ENCODE measurements at regions not wholly inside any gene's neighbourhood (a gene's known extent, or its start where the extent isn't known, plus 50 kb on each side); places are given as distances from the start of the nearest gene placed in this dataset.

GRCh38 chr1:70633004-70633403, 221.9 kb downstream of the CTH start:
- H3K27ac ChIP-seq (ENCODE audit: low read length): no peak overlapping the region
- peaks cover 4% of the 10 kb centered on the region; the same call in 1 of the 2 replicates for H3K27me3 ChIP-seq (ENCODE audit: low read depth, low read length)
- H3K4me2 ChIP-seq (ENCODE audit: low read length): no peak overlapping the region
- H3K4me3 ChIP-seq (ENCODE audit: low read length): no peak overlapping the region
- H3K79me2 ChIP-seq (ENCODE audit: low read length): no peaks in the 10 kb centered on the region
- H3K9ac ChIP-seq (ENCODE audit: low read length): no peak overlapping the region
- no peaks in the 10 kb centered on the region for H3K36me3 ChIP-seq (replicated peaks; ENCODE audit: low read depth, low read length)
- no peaks in the 10 kb centered on the region for H3K4me1 ChIP-seq (ENCODE audit: low read length)
- TF ChIP-seq EZH2phosphoT487 (IDR thresholded peaks at IDR 0.05; ENCODE audit: low read depth) (no peak), CTCF (IDR thresholded peaks at IDR 0.05; ENCODE audit: low read depth, low read length) (no peak)
- no peak overlapping the region for H2AFZ ChIP-seq (ENCODE audit: low read depth, low read length)
- H4K20me1 ChIP-seq (ENCODE audit: insufficient read depth, low read length): no peaks in the 10 kb centered on the region
- no peaks in the 10 kb centered on the region for H3K9me3 ChIP-seq (ENCODE audit: insufficient read depth, low read length)

- H2AFZ ChIP-seq (ENCODE audit: low read depth, low read length): no peak overlapping the region
- no peak for TF ChIP-seq EZH2phosphoT487 (IDR thresholded peaks at IDR 0.05; ENCODE audit: low read depth)
- no peak for TF ChIP-seq CTCF (IDR thresholded peaks at IDR 0.05; ENCODE audit: low read depth, low read length)
- H3K27ac ChIP-seq (ENCODE audit: low read length): no peak overlapping the region
- H4K20me1 ChIP-seq (ENCODE audit: insufficient read depth, low read length): no peaks in the 10 kb centered on the region
- H3K9me3 ChIP-seq (ENCODE audit: insufficient read depth, low read length): no peaks in the 10 kb centered on the region
- no peak overlapping the region for H3K9ac ChIP-seq (ENCODE audit: low read length)
- no peaks in the 10 kb centered on the region for H3K4me1 ChIP-seq (ENCODE audit: low read length)
- H3K79me2 ChIP-seq (ENCODE audit: low read length): no peaks in the 10 kb centered on the region
- H3K27me3 ChIP-seq (ENCODE audit: low read depth, low read length): peaks cover 4% of the 10 kb centered on the region; the same call in 1 of the 2 replicates
- no peak overlapping the region for H3K4me3 ChIP-seq (ENCODE audit: low read length)
- no peaks in the 10 kb centered on the region for H3K36me3 ChIP-seq (replicated peaks; ENCODE audit: low read depth, low read length)
- no peak overlapping the region for H3K4me2 ChIP-seq (ENCODE audit: low read length)
These were observed 224.8 kb downstream of the CTH start for GRCh38 chr1:70635868-70636267.

- Histone ChIP-seq H3K36me3 (replicated peaks; ENCODE audit: low read depth, low read length) (no peaks in the 10 kb centered on the region), H3K4me3 (ENCODE audit: low read length) (no peak overlapping the region), H3K4me1 (ENCODE audit: low read length) (no peaks in the 10 kb centered on the region), H4K20me1 (ENCODE audit: insufficient read depth, low read length) (no peaks in the 10 kb centered on the region), H3K4me2 (ENCODE audit: low read length) (no peak overlapping the region), H3K27me3 (ENCODE audit: low read depth, low read length) (no peaks in the 10 kb centered on the region), H3K9me3 (ENCODE audit: insufficient read depth, low read length) (no peaks in the 10 kb centered on the region), H3K27ac (ENCODE audit: low read length) (no peak overlapping the region), H3K79me2 (ENCODE audit: low read length) (no peaks in the 10 kb centered on the region), H3K9ac (ENCODE audit: low read length) (no peak overlapping the region), H2AFZ (ENCODE audit: low read depth, low read length) (no peak overlapping the region)
- TF ChIP-seq CTCF (IDR thresholded peaks at IDR 0.05; ENCODE audit: low read depth, low read length) (no peak), EZH2phosphoT487 (IDR thresholded peaks at IDR 0.05; ENCODE audit: low read depth) (no peak)
These were observed 230.8 kb downstream of the CTH start for GRCh38 chr1:70641868-70642267.

- H3K27ac ChIP-seq (ENCODE audit: low read length): no peak overlapping the region
- H3K4me2 ChIP-seq (ENCODE audit: low read length): no peak overlapping the region
- H3K79me2 ChIP-seq (ENCODE audit: low read length): no peaks in the 10 kb centered on the region
- no peak overlapping the region for H3K4me3 ChIP-seq (ENCODE audit: low read length)
- no peaks in the 10 kb centered on the region for H3K27me3 ChIP-seq (ENCODE audit: low read depth, low read length)
- no peaks in the 10 kb centered on the region for H3K9me3 ChIP-seq (ENCODE audit: insufficient read depth, low read length)
- H3K4me1 ChIP-seq (ENCODE audit: low read length): no peaks in the 10 kb centered on the region
- TF ChIP-seq CTCF (IDR thresholded peaks at IDR 0.05; ENCODE audit: low read depth, low read length) (no peak), EZH2phosphoT487 (IDR thresholded peaks at IDR 0.05; ENCODE audit: low read depth) (no peak)
- H3K36me3 ChIP-seq (replicated peaks; ENCODE audit: low read depth, low read length): no peaks in the 10 kb centered on the region
- no peak overlapping the region for H2AFZ ChIP-seq (ENCODE audit: low read depth, low read length)
- no peak overlapping the region for H3K9ac ChIP-seq (ENCODE audit: low read length)
- H4K20me1 ChIP-seq (ENCODE audit: insufficient read depth, low read length): no peaks in the 10 kb centered on the region
These were observed 245.3 kb downstream of the CTH start for GRCh38 chr1:70656361-70656760.
